ENCODE measurements at regions not wholly inside any gene's neighbourhood (a gene's known extent, or its start where the extent isn't known, plus 50 kb on each side); places are given as distances from the start of the nearest gene placed in this dataset.

DNA sequence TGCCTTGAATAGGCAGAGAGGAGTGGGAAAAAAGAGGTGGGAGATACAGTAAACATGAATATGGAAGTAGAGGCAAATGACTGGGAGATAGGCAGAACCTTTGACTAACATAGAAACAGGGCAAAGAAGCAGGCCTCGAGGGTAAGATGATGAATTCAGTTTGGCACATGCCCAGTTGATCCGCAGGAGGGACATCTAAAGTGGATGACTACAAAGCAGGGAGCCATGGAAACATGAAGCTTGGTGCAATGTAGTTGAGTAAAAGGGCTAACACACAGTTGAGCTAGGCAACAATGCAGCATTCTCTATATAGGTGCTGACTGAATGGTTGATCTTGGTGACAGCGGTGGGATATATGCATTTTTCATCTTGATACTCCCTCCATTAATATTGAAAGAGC is 253.8 kb downstream of the DMRT2 start:
- intact Hi-C loops (cut with micrococcal nuclease) = no loop called here
- Mint-ChIP-seq H3K9me3 (no peaks in the 10 kb centered on the region), H3K27me3 (peaks cover 2% of the 10 kb centered on the region), H3K4me3 (no peak overlapping the region), H3K36me3 (ENCODE audit: low read depth) (no peaks in the 10 kb centered on the region), H3K4me1 (ENCODE audit: low read depth) (no peaks in the 10 kb centered on the region), H3K27ac (no peak overlapping the region)
- no peak for ATAC-seq
- TF ChIP-seq, protein P1, sequence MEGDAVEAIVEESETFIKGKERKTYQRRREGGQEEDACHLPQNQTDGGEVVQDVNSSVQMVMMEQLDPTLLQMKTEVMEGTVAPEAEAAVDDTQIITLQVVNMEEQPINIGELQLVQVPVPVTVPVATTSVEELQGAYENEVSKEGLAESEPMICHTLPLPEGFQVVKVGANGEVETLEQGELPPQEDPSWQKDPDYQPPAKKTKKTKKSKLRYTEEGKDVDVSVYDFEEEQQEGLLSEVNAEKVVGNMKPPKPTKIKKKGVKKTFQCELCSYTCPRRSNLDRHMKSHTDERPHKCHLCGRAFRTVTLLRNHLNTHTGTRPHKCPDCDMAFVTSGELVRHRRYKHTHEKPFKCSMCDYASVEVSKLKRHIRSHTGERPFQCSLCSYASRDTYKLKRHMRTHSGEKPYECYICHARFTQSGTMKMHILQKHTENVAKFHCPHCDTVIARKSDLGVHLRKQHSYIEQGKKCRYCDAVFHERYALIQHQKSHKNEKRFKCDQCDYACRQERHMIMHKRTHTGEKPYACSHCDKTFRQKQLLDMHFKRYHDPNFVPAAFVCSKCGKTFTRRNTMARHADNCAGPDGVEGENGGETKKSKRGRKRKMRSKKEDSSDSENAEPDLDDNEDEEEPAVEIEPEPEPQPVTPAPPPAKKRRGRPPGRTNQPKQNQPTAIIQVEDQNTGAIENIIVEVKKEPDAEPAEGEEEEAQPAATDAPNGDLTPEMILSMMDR (IDR thresholded peaks at IDR 0.05) = no peak
- POLR2A ChIA-PET = no interaction called here
- DNase-seq = no peak
- CTCF ChIA-PET = no interaction called here

DNA sequence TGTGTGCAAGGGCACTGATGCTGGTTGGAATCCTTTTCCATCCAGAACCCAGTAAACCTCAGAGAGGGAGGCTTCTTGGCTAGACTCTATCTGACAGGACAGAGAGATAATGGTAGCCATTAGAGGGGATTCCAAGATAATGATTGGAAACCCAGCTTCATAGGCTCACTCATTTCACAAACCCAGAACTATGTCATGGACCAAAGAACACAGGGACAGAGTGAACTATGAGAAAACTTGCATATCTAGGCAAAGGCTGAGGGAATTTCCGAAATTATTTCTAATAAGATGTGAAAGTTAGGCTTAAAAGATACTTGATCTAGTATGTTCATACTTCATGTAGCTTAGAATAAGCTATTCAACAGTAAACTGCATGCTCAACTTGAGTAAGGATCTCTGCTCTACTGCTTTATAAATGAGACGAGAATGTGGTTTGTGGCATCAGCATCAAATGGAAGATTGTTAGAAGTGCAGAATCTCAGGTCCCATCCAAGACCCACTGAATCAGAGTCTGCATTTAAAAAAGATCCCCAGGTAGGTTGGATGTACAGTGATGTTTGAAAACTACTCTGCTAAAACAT is 261.4 kb downstream of the DMRT2 start:
- Mint-ChIP-seq H3K27ac (no peak overlapping the region), H3K27me3 (peaks cover 2% of the 10 kb centered on the region), H3K9me3 (peaks cover 6% of the 10 kb centered on the region), H3K4me3 (no peak overlapping the region), H3K36me3 (ENCODE audit: low read depth) (no peaks in the 10 kb centered on the region), H3K4me1 (ENCODE audit: low read depth) (no peaks in the 10 kb centered on the region)
- ATAC-seq (no peak), DNase-seq (no peak)
- ChIA-PET CTCF (no interaction called here), POLR2A (no interaction called here)
- intact Hi-C loops (cut with micrococcal nuclease) = no loop called here
- TF ChIP-seq, protein P1 (IDR thresholded peaks at IDR 0.05) = no peak

DNA sequence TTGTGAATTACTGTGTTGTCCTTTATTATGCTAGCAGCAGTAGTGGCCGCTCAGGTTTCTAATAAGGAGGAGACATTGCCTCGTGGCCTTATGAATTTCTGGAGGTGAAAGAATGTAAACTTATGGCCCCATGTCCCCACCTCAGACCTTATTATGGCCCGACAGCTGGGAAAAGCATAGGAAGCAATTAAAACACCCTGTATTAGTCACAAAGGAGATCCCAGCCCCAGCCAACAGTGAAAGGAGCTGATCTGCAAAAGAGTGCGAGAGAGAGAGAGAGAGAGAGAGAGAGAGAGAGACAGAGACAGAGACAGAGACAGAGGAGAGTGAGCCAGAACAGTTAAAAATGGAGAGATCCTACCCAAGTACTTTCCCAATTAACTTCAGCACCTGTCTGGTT is 269.3 kb downstream of the DMRT2 start:
- CTCF ChIA-PET = no interaction called here
- DNase-seq = no peak
- H3K9me3 Mint-ChIP-seq = peaks cover 7% of the 10 kb centered on the region
- no peaks in the 10 kb centered on the region for H3K36me3 Mint-ChIP-seq (ENCODE audit: low read depth)
- TF ChIP-seq, protein P1 (IDR thresholded peaks at IDR 0.05) = no peak
- no peaks in the 10 kb centered on the region for H3K4me1 Mint-ChIP-seq (ENCODE audit: low read depth)
- H3K27ac Mint-ChIP-seq = no peak overlapping the region
- intact Hi-C loops (cut with micrococcal nuclease) = no loop called here
- H3K27me3 Mint-ChIP-seq = no peaks in the 10 kb centered on the region
- H3K4me3 Mint-ChIP-seq = no peak overlapping the region
- POLR2A ChIA-PET = interaction anchor here (0.7 kb wide), 1 partner anchor 847 kb away, joined by 3 read pairs; no protein-coding TSS in a partner anchor
- no peak for ATAC-seq

DNA sequence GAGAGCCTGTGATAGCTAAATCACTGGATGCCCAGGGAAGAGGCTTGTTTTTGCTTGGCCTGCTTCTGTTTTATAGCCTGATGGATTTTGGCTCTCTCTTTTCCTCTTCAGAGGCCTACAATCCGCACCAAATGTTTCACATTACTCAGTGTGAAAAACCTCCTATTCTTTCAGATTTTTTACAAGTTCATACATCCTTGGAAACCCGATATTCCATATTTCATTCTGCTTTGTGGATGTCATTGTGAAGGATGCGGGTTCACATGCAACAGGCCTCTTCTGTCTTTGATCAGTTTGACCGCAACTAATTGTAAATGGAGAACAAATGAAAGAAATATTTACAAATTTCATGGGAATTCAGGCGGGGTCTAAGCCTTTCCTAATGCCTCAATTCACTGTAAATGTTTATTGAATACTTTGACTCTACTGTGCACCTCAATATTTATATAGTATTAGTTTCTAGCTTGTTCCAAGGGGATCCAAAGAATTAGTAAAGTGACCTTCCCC is 269.9 kb downstream of the DMRT2 start:
- no peak overlapping the region for H3K4me3 Mint-ChIP-seq
- POLR2A ChIA-PET = interaction anchor here (0.7 kb wide), 1 partner anchor 846 kb away, joined by 3 read pairs; no protein-coding TSS in a partner anchor
- ATAC-seq (no peak), DNase-seq (no peak)
- intact Hi-C loops (cut with micrococcal nuclease) = no loop called here
- peaks cover 7% of the 10 kb centered on the region for H3K9me3 Mint-ChIP-seq
- no peaks in the 10 kb centered on the region for H3K27me3 Mint-ChIP-seq
- TF ChIP-seq, protein P1 (IDR thresholded peaks at IDR 0.05) = no peak
- H3K27ac Mint-ChIP-seq = no peak overlapping the region
- no peaks in the 10 kb centered on the region for H3K4me1 Mint-ChIP-seq (ENCODE audit: low read depth)
- H3K36me3 Mint-ChIP-seq (ENCODE audit: low read depth) = no peaks in the 10 kb centered on the region
- CTCF ChIA-PET = no interaction called here

DNA sequence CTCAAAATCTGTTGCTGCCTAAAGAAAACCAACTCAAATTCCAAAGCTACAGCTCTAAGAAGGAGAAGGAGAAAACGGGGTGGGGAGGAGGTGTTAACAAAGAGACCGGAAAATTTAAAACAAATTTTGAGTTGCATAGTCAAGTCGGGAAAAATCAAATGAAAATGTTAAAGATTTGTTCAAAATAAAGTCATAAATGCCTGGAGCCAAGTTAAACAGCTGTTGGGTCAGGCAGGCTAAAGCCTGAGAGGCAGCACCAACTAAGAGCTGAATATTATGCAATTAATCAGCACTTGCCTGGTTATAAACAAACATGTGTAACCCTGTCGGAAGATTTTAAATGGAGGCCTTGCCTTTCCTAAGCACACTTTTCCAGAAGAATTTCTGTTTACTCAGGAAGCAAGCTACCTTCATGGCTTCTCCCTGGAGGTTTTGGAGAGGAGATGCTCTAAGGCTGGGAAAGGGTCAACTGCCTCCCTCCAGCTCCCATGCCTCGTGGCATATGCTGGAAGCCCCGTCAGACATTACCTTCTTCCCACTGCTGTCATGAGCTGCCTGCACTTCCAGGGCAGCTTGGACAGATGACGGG is 270.5 kb downstream of the DMRT2 start:
- no peaks in the 10 kb centered on the region for H3K27me3 Mint-ChIP-seq
- intact Hi-C loops (cut with micrococcal nuclease) = no loop called here
- DNase-seq = no peak
- POLR2A ChIA-PET = no interaction called here
- H3K4me3 Mint-ChIP-seq = no peak overlapping the region
- ATAC-seq = no peak
- H3K9me3 Mint-ChIP-seq = peaks cover 7% of the 10 kb centered on the region
- no peaks in the 10 kb centered on the region for H3K4me1 Mint-ChIP-seq (ENCODE audit: low read depth)
- H3K36me3 Mint-ChIP-seq (ENCODE audit: low read depth) = no peaks in the 10 kb centered on the region
- H3K27ac Mint-ChIP-seq = no peak overlapping the region
- TF ChIP-seq, protein P1 (IDR thresholded peaks at IDR 0.05) = no peak
- CTCF ChIA-PET = no interaction called here
